ENCODE measurements at regions not wholly inside any gene's neighbourhood (a gene's known extent, or its start where the extent isn't known, plus 50 kb on each side); places are given as distances from the start of the nearest gene placed in this dataset.

GRCh38 chr17:62125307-62125706, 60.2 kb upstream of the MED13 start:
- DNase-seq (ENCODE audit: low read depth in 1 of 2, low spot score in 1 of 2): no peak
- no peak for TF ChIP-seq HEYL (CRISPR knock-in tag; IDR thresholded peaks at IDR 0.05)
- TF ChIP-seq PHF8 (IDR thresholded peaks at IDR 0.05; ENCODE audit: borderline replicate concordance, low read depth): no peak
- TF ChIP-seq TP53 (CRISPR knock-in tag; IDR thresholded peaks at IDR 0.05): no peak
- no peak for TF ChIP-seq EHMT2 (IDR thresholded peaks at IDR 0.05; ENCODE audit: low read depth)
- Histone ChIP-seq H3K4me3 (no peak overlapping the region), H3K4me2 (no peak overlapping the region), H3K27ac (no peak overlapping the region), H3K9me3 (no peaks in the 10 kb centered on the region), H3K4me1 (0 out of 3 replicates have a peak, but pooled peaks cover under 1% of the 10 kb centered on the region)
- ATAC-seq: peak; percentile 46 to 50; a peak in 2 of 6 replicates
- CTCF ChIA-PET: interaction anchor here (3.6 kb wide), 1 partner anchor 15 kb away, joined by 23 read pairs; no protein-coding TSS in a partner anchor
- FAIRE-seq: no peak
- POLR2A ChIA-PET: no interaction called here
- whole genome bisulfite sequencing (ENCODE audit: missing lambda C conversion rate): 93% methylated on average over 5 of the region's 5 CpGs

GRCh38 chr17:62121025-62121730, 56.1 kb upstream of the MED13 start:
- DNase-seq (ENCODE audit: low read depth in 1 of 2, low spot score in 1 of 2) (no peak), ATAC-seq (no peak), FAIRE-seq (no peak)
- no peak overlapping the region for H3K4me2 ChIP-seq
- no peak overlapping the region for H3K4me3 ChIP-seq
- H3K27ac ChIP-seq: no peak overlapping the region
- ChIA-PET CTCF (interaction anchor here (1.1 to 3.0 kb wide), 3 partner anchors 10 to 55 kb away, joined by 3 to 21 read pairs (median 8); no protein-coding TSS in a partner anchor), POLR2A (no interaction called here)
- no peak for TF ChIP-seq EP300 (IDR thresholded peaks at IDR 0.05)
- TF ChIP-seq RFX5 (IDR thresholded peaks at IDR 0.05): no peak
- no peak for TF ChIP-seq NPAS2 (CRISPR knock-in tag; IDR thresholded peaks at IDR 0.05; ENCODE audit: borderline replicate concordance)
- no peak for TF ChIP-seq MAFK (IDR thresholded peaks at IDR 0.05; ENCODE audit: partially characterized antibody)
- TF ChIP-seq RCOR1 (IDR thresholded peaks at IDR 0.05; ENCODE audit: low read depth, low read length): no peak
- TF ChIP-seq HEYL (CRISPR knock-in tag; IDR thresholded peaks at IDR 0.05): no peak
- TF ChIP-seq SREBF2 (IDR thresholded peaks at IDR 0.05): no peak
- TF ChIP-seq CEBPB (IDR thresholded peaks at IDR 0.05): no peak
- TF ChIP-seq FOSL2 (IDR thresholded peaks at IDR 0.05): no peak
- TF ChIP-seq FOSL2 (CRISPR knock-in tag; IDR thresholded peaks at IDR 0.05): no peak
- no peak for TF ChIP-seq MYC (IDR thresholded peaks at IDR 0.05; ENCODE audit: borderline replicate concordance, low read length)
- TF ChIP-seq HES2 (IDR thresholded peaks at IDR 0.05): no peak
- no peak for TF ChIP-seq HMGXB4 (CRISPR knock-in tag; IDR thresholded peaks at IDR 0.05; ENCODE audit: borderline replicate concordance)
- no peak for TF ChIP-seq SMC3 (IDR thresholded peaks at IDR 0.05)
- TF ChIP-seq RNF2 (IDR thresholded peaks at IDR 0.05; ENCODE audit: borderline replicate concordance, low read depth): no peak
- no peaks in the 10 kb centered on the region for H3K4me1 ChIP-seq
- 82% methylated on average over 4 of the region's 4 CpGs for WGBS (ENCODE audit: missing lambda C conversion rate)
- H3K9me3 ChIP-seq: no peaks in the 10 kb centered on the region

- TF ChIP-seq EHMT2 (IDR thresholded peaks at IDR 0.05; ENCODE audit: low read depth) (no peak), CBX2 (IDR thresholded peaks at IDR 0.05; ENCODE audit: borderline replicate concordance, low read depth) (no peak)
- FAIRE-seq (peak; percentile 39), ATAC-seq (no peak), DNase-seq (ENCODE audit: low read depth in 1 of 2, low spot score in 1 of 2) (no peak)
- Histone ChIP-seq H3K4me3 (no peak overlapping the region), H3K27ac (no peak overlapping the region), H3K9me3 (no peaks in the 10 kb centered on the region), H3K4me1 (no peaks in the 10 kb centered on the region), H3K4me2 (no peak overlapping the region)
- CTCF ChIA-PET: no interaction called here
- POLR2A ChIA-PET: no interaction called here
- 88% methylated on average over 2 of the region's 2 CpGs for WGBS (ENCODE audit: missing lambda C conversion rate)
These were observed 54.3 kb upstream of the MED13 start for GRCh38 chr17:62119373-62119772.

Small RNAs in the stretch of these regions (small RNA-seq; reads per million reads assigned to genes)
- gene RF00019: 0 reads per million in 6 experiments

Data from A549 (cell line).